Ishikawa (cell line): ENCODE measurements at regions not wholly inside any gene's neighbourhood (a gene's known extent, or its start where the extent isn't known, plus 50 kb on each side); places are given as distances from the start of the nearest gene placed in this dataset.

Experiments
- CEBPB ChIP-seq: IDR thresholded peaks from 2 replicates; pipeline ENCODE4 v1.6.1; 2012
- CREB1 ChIP-seq: IDR thresholded peaks from 2 replicates; pipeline ENCODE4 v1.6.1; 2012; ENCODE audit warnings: low read depth
- EGR1 ChIP-seq: IDR thresholded peaks from 2 replicates; pipeline ENCODE4 v1.6.1; 2012
- FOXM1 ChIP-seq: IDR thresholded peaks from 2 replicates; pipeline ENCODE4 v1.6.1; 2012; ENCODE audit warnings: low read depth, borderline replicate concordance
- NFIC ChIP-seq: IDR thresholded peaks from 2 replicates; pipeline ENCODE4 v1.6.1; 2012
- RAD21 ChIP-seq: IDR thresholded peaks from 2 replicates; pipeline ENCODE4 v1.6.1; 2012; ENCODE audit warnings: low read depth
- TCF12 ChIP-seq: IDR thresholded peaks from 2 replicates; pipeline ENCODE4 v1.6.1; 2012; ENCODE audit warnings: low read depth
- ZBTB7A ChIP-seq: IDR thresholded peaks from 2 replicates; pipeline ENCODE4 v1.6.1; 2012; ENCODE audit warnings: low read depth
- TF ChIP-seq, protein P1 (sequence below): IDR thresholded peaks from 2 replicates; pipeline ENCODE4 v1.6.1; 2012
- TF ChIP-seq, protein P2 (sequence below): IDR thresholded peaks from 2 replicates; pipeline ENCODE4 v1.6.1; 2012; ENCODE audit warnings: low read depth, mild to moderate bottlenecking
- TF ChIP-seq, protein P3 (sequence below): IDR thresholded peaks from 2 replicates; pipeline ENCODE4 v1.6.1; 2012

DNA sequence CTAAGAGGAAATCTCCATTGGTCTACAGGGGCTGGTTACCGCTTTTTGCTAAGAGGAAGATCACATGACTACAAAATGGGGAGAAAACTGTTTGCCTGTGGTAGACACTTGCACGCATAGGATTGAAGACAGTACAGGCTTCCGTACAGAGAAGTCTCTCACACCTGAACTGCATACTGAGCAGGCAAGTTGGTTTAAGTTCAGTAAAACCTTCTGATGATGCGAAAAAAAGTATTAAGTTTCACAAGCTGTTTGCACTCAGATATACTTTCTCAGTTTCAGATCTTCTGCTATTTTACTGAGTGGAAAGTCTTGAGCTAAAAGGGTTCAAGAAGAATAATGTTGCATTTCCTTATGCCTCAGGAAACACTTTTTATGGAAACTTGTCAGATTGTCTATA, 292.2 kb upstream of the MC4R start:
- no peak for TF ChIP-seq NFIC
- TF ChIP-seq CEBPB, result no peak
- TF ChIP-seq, protein P1, sequence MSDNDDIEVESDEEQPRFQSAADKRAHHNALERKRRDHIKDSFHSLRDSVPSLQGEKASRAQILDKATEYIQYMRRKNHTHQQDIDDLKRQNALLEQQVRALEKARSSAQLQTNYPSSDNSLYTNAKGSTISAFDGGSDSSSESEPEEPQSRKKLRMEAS, result no peak
- no peak for TF ChIP-seq TCF12
- TF ChIP-seq, protein P2, sequence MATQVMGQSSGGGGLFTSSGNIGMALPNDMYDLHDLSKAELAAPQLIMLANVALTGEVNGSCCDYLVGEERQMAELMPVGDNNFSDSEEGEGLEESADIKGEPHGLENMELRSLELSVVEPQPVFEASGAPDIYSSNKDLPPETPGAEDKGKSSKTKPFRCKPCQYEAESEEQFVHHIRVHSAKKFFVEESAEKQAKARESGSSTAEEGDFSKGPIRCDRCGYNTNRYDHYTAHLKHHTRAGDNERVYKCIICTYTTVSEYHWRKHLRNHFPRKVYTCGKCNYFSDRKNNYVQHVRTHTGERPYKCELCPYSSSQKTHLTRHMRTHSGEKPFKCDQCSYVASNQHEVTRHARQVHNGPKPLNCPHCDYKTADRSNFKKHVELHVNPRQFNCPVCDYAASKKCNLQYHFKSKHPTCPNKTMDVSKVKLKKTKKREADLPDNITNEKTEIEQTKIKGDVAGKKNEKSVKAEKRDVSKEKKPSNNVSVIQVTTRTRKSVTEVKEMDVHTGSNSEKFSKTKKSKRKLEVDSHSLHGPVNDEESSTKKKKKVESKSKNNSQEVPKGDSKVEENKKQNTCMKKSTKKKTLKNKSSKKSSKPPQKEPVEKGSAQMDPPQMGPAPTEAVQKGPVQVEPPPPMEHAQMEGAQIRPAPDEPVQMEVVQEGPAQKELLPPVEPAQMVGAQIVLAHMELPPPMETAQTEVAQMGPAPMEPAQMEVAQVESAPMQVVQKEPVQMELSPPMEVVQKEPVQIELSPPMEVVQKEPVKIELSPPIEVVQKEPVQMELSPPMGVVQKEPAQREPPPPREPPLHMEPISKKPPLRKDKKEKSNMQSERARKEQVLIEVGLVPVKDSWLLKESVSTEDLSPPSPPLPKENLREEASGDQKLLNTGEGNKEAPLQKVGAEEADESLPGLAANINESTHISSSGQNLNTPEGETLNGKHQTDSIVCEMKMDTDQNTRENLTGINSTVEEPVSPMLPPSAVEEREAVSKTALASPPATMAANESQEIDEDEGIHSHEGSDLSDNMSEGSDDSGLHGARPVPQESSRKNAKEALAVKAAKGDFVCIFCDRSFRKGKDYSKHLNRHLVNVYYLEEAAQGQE, result no peak
- TF ChIP-seq RAD21, result no peak
- TF ChIP-seq EGR1, result no peak
- TF ChIP-seq CREB1, result no peak
- no peak for TF ChIP-seq ZBTB7A
- TF ChIP-seq, protein P3, sequence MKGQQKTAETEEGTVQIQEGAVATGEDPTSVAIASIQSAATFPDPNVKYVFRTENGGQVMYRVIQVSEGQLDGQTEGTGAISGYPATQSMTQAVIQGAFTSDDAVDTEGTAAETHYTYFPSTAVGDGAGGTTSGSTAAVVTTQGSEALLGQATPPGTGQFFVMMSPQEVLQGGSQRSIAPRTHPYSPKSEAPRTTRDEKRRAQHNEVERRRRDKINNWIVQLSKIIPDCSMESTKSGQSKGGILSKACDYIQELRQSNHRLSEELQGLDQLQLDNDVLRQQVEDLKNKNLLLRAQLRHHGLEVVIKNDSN, result no peak
- no peak for TF ChIP-seq FOXM1
